Neural cell (in vitro differentiated cells): ENCODE measurements at regions not wholly inside any gene's neighbourhood (a gene's known extent, or its start where the extent isn't known, plus 50 kb on each side); places are given as distances from the start of the nearest gene placed in this dataset.

ENCODE experiments used
- H2AFZ ChIP-seq: fragments of 200-600, 300-800 bp; sonication (generic), shearing (Covaris generic); 2 replicates; pipeline ENCODE4 v1.6.0; 2014; ENCODE audit warnings: low read depth, mild to moderate bottlenecking, antibody characterized with exemption, low read length, moderate library complexity
- H3F3A ChIP-seq: fragments of 200-600 bp; shearing (Covaris generic); 2 replicates; pipeline ENCODE4 v1.6.1; 2016; ENCODE audit warnings: mild to moderate bottlenecking, moderate library complexity, mixed read lengths, antibody characterized with exemption, low read length; ENCODE audit not compliant: insufficient read depth, poor library complexity, severe bottlenecking
- H3K27ac ChIP-seq: fragments of 200-600, 300-800 bp; sonication (generic), shearing (Covaris generic); 2 replicates; pipeline ENCODE4 v1.5.1; 2014; ENCODE audit warnings: mild to moderate bottlenecking, low read length, moderate library complexity
- H3K27me3 ChIP-seq: fragments of 300-800, 200-600 bp; sonication (generic), shearing (Covaris generic); 2 replicates; pipeline ENCODE4 v1.6.0; 2014; ENCODE audit warnings: mild to moderate bottlenecking, low read depth, low read length, moderate library complexity; ENCODE audit not compliant: insufficient read depth
- H3K36me3 ChIP-seq: fragments of 300-800, 200-600 bp; sonication (generic), shearing (Covaris generic); 2 replicates; pipeline ENCODE4 v1.5.1; 2014; ENCODE audit warnings: mild to moderate bottlenecking, antibody characterized with exemption, low read length, moderate library complexity; ENCODE audit not compliant: insufficient read depth
- H3K4me2 ChIP-seq: fragments of 300-800, 200-600 bp; sonication (generic), shearing (Covaris generic); 2 replicates; pipeline ENCODE4 v1.6.0; 2014; ENCODE audit warnings: mild to moderate bottlenecking, low read length
- H3K4me3 ChIP-seq: fragments of 300-800, 200-600 bp; sonication (generic), shearing (Covaris generic); 2 replicates; pipeline ENCODE4 v1.5.1; 2014; ENCODE audit warnings: mild to moderate bottlenecking, low read length, moderate library complexity
- H3K79me2 ChIP-seq: fragments of 200-600 bp; shearing (Covaris generic); replicated peaks from 2 replicates; pipeline ENCODE4 v1.6.0; 2014; ENCODE audit warnings: mild to moderate bottlenecking, low read length, moderate library complexity; ENCODE audit not compliant: insufficient read depth
- H3K9ac ChIP-seq: fragments of 300-800, 200-600 bp; sonication (generic), shearing (Covaris generic); 2 replicates; pipeline ENCODE4 v1.6.1; 2016; ENCODE audit warnings: mild to moderate bottlenecking, low read length, mixed read lengths
- H3K9me2 ChIP-seq: fragments of 200-600 bp; shearing (Covaris generic); 2 replicates; pipeline ENCODE4 v1.6.1; 2016; ENCODE audit warnings: mild to moderate bottlenecking, low read length, mixed read lengths; ENCODE audit not compliant: insufficient read depth
- H3K9me3 ChIP-seq: fragments of 200-600, 300-800 bp; sonication (generic), shearing (Covaris generic); 2 replicates; pipeline ENCODE4 v1.6.1; 2016; ENCODE audit warnings: mild to moderate bottlenecking, mixed run types, low read length, moderate library complexity, mixed read lengths
- H4K20me1 ChIP-seq: fragments of 200-600 bp; shearing (Covaris generic); 2 replicates; pipeline ENCODE4 v1.6.1; 2016; ENCODE audit warnings: mild to moderate bottlenecking, mixed run types; ENCODE audit not compliant: insufficient read depth
- EP300 ChIP-seq: fragments of 450-650 bp; conservative IDR thresholded peaks from 2 replicates; pipeline ENCODE4 v1.6.1; 2014; ENCODE audit warnings: antibody characterized with exemption, mild to moderate bottlenecking, moderate library complexity; ENCODE audit not compliant: poor library complexity, severe bottlenecking
- EZH2 ChIP-seq: fragments of 200-600, 300-800 bp; shearing (Covaris generic), sonication (generic); IDR thresholded peaks from 2 replicates; pipeline ENCODE4 v1.6.1; 2014; ENCODE audit warnings: antibody characterized with exemption, low read length, borderline replicate concordance, mild to moderate bottlenecking; ENCODE audit not compliant: insufficient read depth, poor library complexity, severe bottlenecking
- MXI1 ChIP-seq: fragments of 450-650 bp; conservative IDR thresholded peaks from 2 replicates; pipeline ENCODE4 v1.6.1; 2014; ENCODE audit warnings: antibody characterized with exemption, mild to moderate bottlenecking; ENCODE audit not compliant: poor library complexity, severe bottlenecking
- POLR2AphosphoS5 ChIP-seq: IDR thresholded peaks from 2 replicates; pipeline ENCODE4 v1.6.1; 2012
- RAD21 ChIP-seq: fragments of 450-650 bp; conservative IDR thresholded peaks from 2 replicates; pipeline ENCODE4 v1.6.1; 2014; ENCODE audit warnings: antibody characterized with exemption, mild to moderate bottlenecking, moderate library complexity
- SMC3 ChIP-seq: fragments of 450-650 bp; conservative IDR thresholded peaks from 2 replicates; pipeline ENCODE4 v1.6.1; 2014; ENCODE audit warnings: antibody characterized with exemption, mild to moderate bottlenecking, moderate library complexity; ENCODE audit not compliant: poor library complexity
- TAF1 ChIP-seq: IDR thresholded peaks from 2 replicates; pipeline ENCODE4 v1.6.1; 2012; ENCODE audit warnings: low read depth
- TF ChIP-seq, protein P1 (sequence below): IDR thresholded peaks from 2 replicates; pipeline ENCODE4 v1.6.1; 2012; ENCODE audit warnings: borderline replicate concordance
- TF ChIP-seq, protein P2 (sequence below): fragments of 450-650 bp; IDR thresholded peaks from 2 replicates; pipeline ENCODE4 v1.5.1; 2014; ENCODE audit warnings: antibody characterized with exemption, mild to moderate bottlenecking, moderate library complexity; ENCODE audit not compliant: poor library complexity, severe bottlenecking

DNA sequence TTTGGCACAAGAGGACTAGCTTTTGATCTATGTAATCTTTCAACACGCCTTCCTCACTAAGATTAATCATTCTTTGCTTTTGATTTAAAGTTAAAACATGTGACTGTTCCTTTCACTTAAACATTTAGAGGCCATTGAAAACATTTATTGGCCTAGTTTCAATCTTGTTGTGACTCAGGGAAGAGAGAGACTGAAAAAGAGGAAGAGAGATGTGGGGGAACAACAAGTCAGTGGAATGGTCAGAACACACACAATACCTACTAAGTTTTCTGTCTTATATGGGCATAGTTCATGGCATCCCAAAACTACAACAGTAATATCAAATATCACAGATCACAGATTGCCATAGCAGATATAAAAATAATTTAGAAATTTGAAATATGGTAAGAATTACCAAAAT is 812.9 kb upstream of the AGA start:
- H3K79me2 ChIP-seq, result no peaks in the 10 kb centered on the region
- H4K20me1 ChIP-seq, result no peaks in the 10 kb centered on the region
- no peaks in the 10 kb centered on the region for H3K36me3 ChIP-seq
- no peaks in the 10 kb centered on the region for H3K27me3 ChIP-seq
- H3K4me3 ChIP-seq, result no peak overlapping the region
- no peak overlapping the region for H2AFZ ChIP-seq
- no peak overlapping the region for H3K9ac ChIP-seq
- H3F3A ChIP-seq, result no peaks in the 10 kb centered on the region
- H3K9me3 ChIP-seq, result peaks cover 5% of the 10 kb centered on the region
- no peak for TF ChIP-seq MXI1
- TF ChIP-seq EZH2, result no peak
- TF ChIP-seq POLR2AphosphoS5, result no peak
- no peak for TF ChIP-seq EP300
- no peak for TF ChIP-seq TAF1
- TF ChIP-seq, protein P1, sequence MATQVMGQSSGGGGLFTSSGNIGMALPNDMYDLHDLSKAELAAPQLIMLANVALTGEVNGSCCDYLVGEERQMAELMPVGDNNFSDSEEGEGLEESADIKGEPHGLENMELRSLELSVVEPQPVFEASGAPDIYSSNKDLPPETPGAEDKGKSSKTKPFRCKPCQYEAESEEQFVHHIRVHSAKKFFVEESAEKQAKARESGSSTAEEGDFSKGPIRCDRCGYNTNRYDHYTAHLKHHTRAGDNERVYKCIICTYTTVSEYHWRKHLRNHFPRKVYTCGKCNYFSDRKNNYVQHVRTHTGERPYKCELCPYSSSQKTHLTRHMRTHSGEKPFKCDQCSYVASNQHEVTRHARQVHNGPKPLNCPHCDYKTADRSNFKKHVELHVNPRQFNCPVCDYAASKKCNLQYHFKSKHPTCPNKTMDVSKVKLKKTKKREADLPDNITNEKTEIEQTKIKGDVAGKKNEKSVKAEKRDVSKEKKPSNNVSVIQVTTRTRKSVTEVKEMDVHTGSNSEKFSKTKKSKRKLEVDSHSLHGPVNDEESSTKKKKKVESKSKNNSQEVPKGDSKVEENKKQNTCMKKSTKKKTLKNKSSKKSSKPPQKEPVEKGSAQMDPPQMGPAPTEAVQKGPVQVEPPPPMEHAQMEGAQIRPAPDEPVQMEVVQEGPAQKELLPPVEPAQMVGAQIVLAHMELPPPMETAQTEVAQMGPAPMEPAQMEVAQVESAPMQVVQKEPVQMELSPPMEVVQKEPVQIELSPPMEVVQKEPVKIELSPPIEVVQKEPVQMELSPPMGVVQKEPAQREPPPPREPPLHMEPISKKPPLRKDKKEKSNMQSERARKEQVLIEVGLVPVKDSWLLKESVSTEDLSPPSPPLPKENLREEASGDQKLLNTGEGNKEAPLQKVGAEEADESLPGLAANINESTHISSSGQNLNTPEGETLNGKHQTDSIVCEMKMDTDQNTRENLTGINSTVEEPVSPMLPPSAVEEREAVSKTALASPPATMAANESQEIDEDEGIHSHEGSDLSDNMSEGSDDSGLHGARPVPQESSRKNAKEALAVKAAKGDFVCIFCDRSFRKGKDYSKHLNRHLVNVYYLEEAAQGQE, result no peak
- TF ChIP-seq RAD21, result no peak
- TF ChIP-seq, protein P2, sequence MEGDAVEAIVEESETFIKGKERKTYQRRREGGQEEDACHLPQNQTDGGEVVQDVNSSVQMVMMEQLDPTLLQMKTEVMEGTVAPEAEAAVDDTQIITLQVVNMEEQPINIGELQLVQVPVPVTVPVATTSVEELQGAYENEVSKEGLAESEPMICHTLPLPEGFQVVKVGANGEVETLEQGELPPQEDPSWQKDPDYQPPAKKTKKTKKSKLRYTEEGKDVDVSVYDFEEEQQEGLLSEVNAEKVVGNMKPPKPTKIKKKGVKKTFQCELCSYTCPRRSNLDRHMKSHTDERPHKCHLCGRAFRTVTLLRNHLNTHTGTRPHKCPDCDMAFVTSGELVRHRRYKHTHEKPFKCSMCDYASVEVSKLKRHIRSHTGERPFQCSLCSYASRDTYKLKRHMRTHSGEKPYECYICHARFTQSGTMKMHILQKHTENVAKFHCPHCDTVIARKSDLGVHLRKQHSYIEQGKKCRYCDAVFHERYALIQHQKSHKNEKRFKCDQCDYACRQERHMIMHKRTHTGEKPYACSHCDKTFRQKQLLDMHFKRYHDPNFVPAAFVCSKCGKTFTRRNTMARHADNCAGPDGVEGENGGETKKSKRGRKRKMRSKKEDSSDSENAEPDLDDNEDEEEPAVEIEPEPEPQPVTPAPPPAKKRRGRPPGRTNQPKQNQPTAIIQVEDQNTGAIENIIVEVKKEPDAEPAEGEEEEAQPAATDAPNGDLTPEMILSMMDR, result no peak
- TF ChIP-seq SMC3, result no peak
- H3K9me2 ChIP-seq, result peaks cover 4% of the 10 kb centered on the region
- H3K27ac ChIP-seq, result no peak overlapping the region
- no peak overlapping the region for H3K4me2 ChIP-seq

DNA sequence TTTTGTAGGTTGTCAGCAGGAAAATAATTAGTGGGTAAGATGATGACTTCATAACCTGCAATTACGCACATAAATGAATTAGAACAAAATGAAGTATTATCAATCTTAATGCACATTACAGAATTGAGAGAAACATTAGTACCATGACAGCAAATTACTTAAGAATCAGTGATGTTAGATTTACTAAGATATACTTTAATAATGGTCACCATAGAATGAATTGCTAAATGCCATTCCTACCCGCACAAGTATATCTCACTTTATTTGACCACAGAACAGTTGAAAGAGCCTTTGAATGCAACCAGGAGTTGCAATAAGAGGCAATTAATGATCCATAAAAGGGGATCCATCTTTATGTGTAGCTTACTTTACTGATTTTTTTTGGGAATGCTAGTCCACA is 816.4 kb upstream of the AGA start:
- H3K36me3 ChIP-seq, result no peaks in the 10 kb centered on the region
- H3K4me2 ChIP-seq, result no peak overlapping the region
- no peak for TF ChIP-seq SMC3
- TF ChIP-seq MXI1, result no peak
- TF ChIP-seq TAF1, result no peak
- TF ChIP-seq, protein P2, result no peak

More for the DNA sequence above, 816.4 kb upstream of the AGA start:
- no peaks in the 10 kb centered on the region for H3K27me3 ChIP-seq
- H3K9me2 ChIP-seq, result no peaks in the 10 kb centered on the region
- H3K79me2 ChIP-seq, result no peaks in the 10 kb centered on the region
- H3K9ac ChIP-seq, result no peak overlapping the region
- no peak overlapping the region for H2AFZ ChIP-seq
- no peak overlapping the region for H3K4me3 ChIP-seq
- no peaks in the 10 kb centered on the region for H3F3A ChIP-seq
- no peak overlapping the region for H3K27ac ChIP-seq
- peaks cover 5% of the 10 kb centered on the region for H3K9me3 ChIP-seq
- no peaks in the 10 kb centered on the region for H4K20me1 ChIP-seq
